ENCODE measurements at regions not wholly inside any gene's neighbourhood (a gene's known extent, or its start where the extent isn't known, plus 50 kb on each side); places are given as distances from the start of the nearest gene placed in this dataset.

- Histone ChIP-seq H3K36me3 (ENCODE audit: insufficient read depth, low read length) (no peaks in the 10 kb centered on the region), H3K9me3 (ENCODE audit: control insufficient read depth in 1 of 2, insufficient read depth in 1 of 2, low read length in 2 of 2) (peaks cover 0 to 18% of the 10 kb centered on the region in 2 experiments), H3K4me1 (ENCODE audit: insufficient read depth, low read length) (no peaks in the 10 kb centered on the region), H3K27ac (ENCODE audit: low read depth in 1 of 2, low read length in 2 of 2) (no peak overlapping the region), H3K27me3 (ENCODE audit: control insufficient read depth in 1 of 2, insufficient read depth in 2 of 2, low read length in 2 of 2) (no peaks in the 10 kb centered on the region), H3K4me3 (ENCODE audit: low read length) (no peak overlapping the region)
- no peaks in the 10 kb centered on the region for H3K36me3 Mint-ChIP-seq (ENCODE audit: low read depth)
- intact Hi-C loops (cut with DNase I, micrococcal nuclease): no loop called here
- no peaks in the 10 kb centered on the region for H3K9me3 Mint-ChIP-seq
- ChIA-PET POLR2A (no interaction called here), CTCF (no interaction called here)
- no peak for TF ChIP-seq CTCF (IDR thresholded peaks at IDR 0.05)
- no peaks in the 10 kb centered on the region for H3K27me3 Mint-ChIP-seq
- ATAC-seq (ENCODE audit: poor library complexity): no peak
- no peak overlapping the region for H3K27ac Mint-ChIP-seq
- no peak for DNase-seq
- H3K4me1 Mint-ChIP-seq (ENCODE audit: low read depth): no peaks in the 10 kb centered on the region
- H3K4me3 Mint-ChIP-seq: no peak overlapping the region
These were observed 54.7 kb upstream of the RND3 start for GRCh38 chr2:150542172-150542571.

- ChIA-PET CTCF (no interaction called here), POLR2A (no interaction called here)
- H3K27ac ChIP-seq (ENCODE audit: low read depth in 1 of 2, low read length in 2 of 2): no peak overlapping the region
- no peak overlapping the region for H3K4me3 Mint-ChIP-seq
- no peaks in the 10 kb centered on the region for H3K27me3 ChIP-seq (ENCODE audit: control insufficient read depth in 1 of 2, insufficient read depth in 2 of 2, low read length in 2 of 2)
- no peaks in the 10 kb centered on the region for H3K36me3 Mint-ChIP-seq (ENCODE audit: low read depth)
- H3K27ac Mint-ChIP-seq: no peak overlapping the region
- H3K4me3 ChIP-seq (ENCODE audit: low read length): no peak overlapping the region
- ATAC-seq (ENCODE audit: poor library complexity): no peak
- no peaks in the 10 kb centered on the region for H3K4me1 ChIP-seq (ENCODE audit: insufficient read depth, low read length)
- H3K27me3 Mint-ChIP-seq: no peaks in the 10 kb centered on the region
- no peak for TF ChIP-seq CTCF (IDR thresholded peaks at IDR 0.05)
- intact Hi-C loops (cut with DNase I, micrococcal nuclease): no loop called here
- H3K36me3 ChIP-seq (ENCODE audit: insufficient read depth, low read length): no peaks in the 10 kb centered on the region
- no peak for DNase-seq
- H3K9me3 Mint-ChIP-seq: no peaks in the 10 kb centered on the region
- no peaks in the 10 kb centered on the region for H3K4me1 Mint-ChIP-seq (ENCODE audit: low read depth)
- H3K9me3 ChIP-seq (ENCODE audit: control insufficient read depth in 1 of 2, insufficient read depth in 1 of 2, low read length in 2 of 2): peaks cover 0 to 21% of the 10 kb centered on the region in 2 experiments
These were observed 51.3 kb upstream of the RND3 start for GRCh38 chr2:150538651-150539201.

Data from CD4-positive, alpha-beta T cell (primary cell).